Vagina (tissue), 2 donors: ENCODE measurements at regions not wholly inside any gene's neighbourhood (a gene's known extent, or its start where the extent isn't known, plus 50 kb on each side); places are given as distances from the start of the nearest gene placed in this dataset.

Source experiments
- CTCF ChIP-seq, 3 experiments: fragments of 450-650 bp in 2 of 3; fragments of 200-600 bp in 1 of 3; sonication (generic) in 1 of 3; IDR thresholded peaks; one replicate each; pipeline ENCODE4 v1.5.1; 2017 to 2019; ENCODE audit warnings: antibody characterized with exemption in 3 of 3, mild to moderate bottlenecking in 2 of 3, moderate library complexity in 2 of 3
- POLR2A ChIP-seq, 2 donors: fragments of 450-650 bp; IDR thresholded peaks; one replicate each; pipeline ENCODE4 v1.6.1; 2017; ENCODE audit warnings: antibody characterized with exemption in 2 of 2, mild to moderate bottlenecking in 2 of 2, moderate library complexity in 2 of 2

DNA sequence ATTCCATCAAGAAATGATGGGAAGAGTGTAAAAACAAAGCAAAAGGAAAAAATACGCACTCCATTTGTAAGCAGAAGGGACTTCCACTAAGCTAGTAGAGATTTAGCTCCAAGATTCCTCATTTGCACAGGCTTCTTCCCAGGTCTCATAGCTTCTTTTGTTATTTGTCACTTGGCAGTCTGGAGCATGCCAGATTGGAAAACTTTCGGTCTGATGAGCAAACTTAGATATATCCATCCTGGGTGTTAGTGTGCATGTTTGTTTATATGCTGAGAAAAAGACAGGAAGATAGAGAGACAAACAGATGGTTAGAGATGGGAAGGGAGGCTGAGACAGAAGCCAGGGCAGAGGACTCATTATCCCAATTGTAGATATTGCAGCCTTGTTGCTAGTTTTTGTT, 1644.5 kb upstream of the NUDT12 start:
- no peak for TF ChIP-seq CTCF (IDR thresholded peaks at IDR 0.05)
- TF ChIP-seq POLR2A (IDR thresholded peaks at IDR 0.05): no peak
